ENCODE measurements at regions not wholly inside any gene's neighbourhood (a gene's known extent, or its start where the extent isn't known, plus 50 kb on each side); places are given as distances from the start of the nearest gene placed in this dataset.

DNA sequence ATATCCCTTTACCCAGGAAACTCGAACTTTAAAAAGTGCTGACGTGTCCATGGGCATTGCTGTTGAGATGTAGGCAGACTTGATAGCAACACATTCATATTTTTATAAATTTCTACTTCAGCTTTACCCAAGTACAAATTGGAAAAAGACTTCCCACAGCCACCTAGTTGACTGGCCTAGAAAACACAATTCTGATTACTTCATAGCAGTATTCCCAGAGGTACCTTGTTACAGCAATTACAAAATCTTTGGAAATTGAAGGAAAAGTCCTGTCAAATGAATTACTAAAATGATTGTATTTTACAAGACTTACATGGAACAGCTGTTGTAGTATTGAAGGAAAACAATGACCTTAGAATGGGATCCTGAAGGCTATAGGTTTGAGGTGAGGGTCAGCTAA lies 130.7 kb upstream of the NREP start:
- no peak for TF ChIP-seq MYC (IDR thresholded peaks at IDR 0.05; ENCODE audit: low read depth, low read length)
- TF ChIP-seq EZH2 (IDR thresholded peaks at IDR 0.05; ENCODE audit: borderline replicate concordance, low read depth, low read length, severe bottlenecking): no peak
- TF ChIP-seq JUN (IDR thresholded peaks at IDR 0.05; ENCODE audit: borderline replicate concordance, insufficient read depth, insufficient read length, low read depth): no peak
- TF ChIP-seq, protein P1, sequence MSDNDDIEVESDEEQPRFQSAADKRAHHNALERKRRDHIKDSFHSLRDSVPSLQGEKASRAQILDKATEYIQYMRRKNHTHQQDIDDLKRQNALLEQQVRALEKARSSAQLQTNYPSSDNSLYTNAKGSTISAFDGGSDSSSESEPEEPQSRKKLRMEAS (IDR thresholded peaks at IDR 0.05; ENCODE audit: insufficient read depth, insufficient read length): no peak
- no peak for TF ChIP-seq GATA2 (IDR thresholded peaks at IDR 0.05; ENCODE audit: insufficient read depth, insufficient read length, low read depth, low read length)
- no peak for TF ChIP-seq FOS (IDR thresholded peaks at IDR 0.05; ENCODE audit: borderline replicate concordance, insufficient read depth, low read length)
- Histone ChIP-seq H3K27me3 (ENCODE audit: control insufficient read depth in 2 of 2, insufficient read depth in 2 of 2, low read length in 2 of 2) (no peaks in the 10 kb centered on the region), H3K4me1 (ENCODE audit: control insufficient read depth, extremely low read depth, insufficient read depth, low read length) (no peaks in the 10 kb centered on the region), H3K4me3 (replicated peaks in 1 of 3; ENCODE audit: insufficient read depth in 1 of 3, low read depth in 1 of 3, low read length in 3 of 3) (no peak overlapping the region), H3K4me2 (ENCODE audit: insufficient read depth, low read length) (no peak overlapping the region), H3K27ac (ENCODE audit: insufficient read depth, low read depth, low read length) (no peak overlapping the region), H3K9me3 (replicated peaks; ENCODE audit: control insufficient read depth, insufficient read depth, low read length) (no peaks in the 10 kb centered on the region), H3K36me3 (ENCODE audit: control insufficient read depth in 2 of 2, extremely low read depth in 1 of 2, insufficient read depth in 2 of 2, low read length in 2 of 2) (no peaks in the 10 kb centered on the region), H3K79me2 (ENCODE audit: control insufficient read depth, insufficient read depth, low read length) (no peaks in the 10 kb centered on the region), H4K20me1 (replicated peaks; ENCODE audit: control insufficient read depth, extremely low read depth, insufficient read depth, low read length) (no peaks in the 10 kb centered on the region), H3K9ac (replicated peaks; ENCODE audit: extremely low read depth, insufficient read depth, low read length) (no peak overlapping the region), H2AFZ (ENCODE audit: low read depth, low read length) (no peak overlapping the region), H3K9me1 (replicated peaks; ENCODE audit: control insufficient read depth, extremely low read depth, insufficient read depth, low read length) (no peaks in the 10 kb centered on the region)
- intact Hi-C loops (cut with micrococcal nuclease) (no loop called here), dilution Hi-C loops (cut with MboI; ENCODE audit: extremely low pct_ligation_motif_present, low sequenced_read_pairs) (no loop called here)
- no TSS peak for BruUV-seq (replicated peaks)
- FAIRE-seq (no peak), DNase-seq (ENCODE audit: low read depth, low spot score) (no peak)
- CTCF ChIA-PET: interaction anchor here (0.6 kb wide), 1 partner anchor 356 kb away, joined by 3 read pairs; no protein-coding TSS in a partner anchor
- POLR2A ChIA-PET: no interaction called here

DNA sequence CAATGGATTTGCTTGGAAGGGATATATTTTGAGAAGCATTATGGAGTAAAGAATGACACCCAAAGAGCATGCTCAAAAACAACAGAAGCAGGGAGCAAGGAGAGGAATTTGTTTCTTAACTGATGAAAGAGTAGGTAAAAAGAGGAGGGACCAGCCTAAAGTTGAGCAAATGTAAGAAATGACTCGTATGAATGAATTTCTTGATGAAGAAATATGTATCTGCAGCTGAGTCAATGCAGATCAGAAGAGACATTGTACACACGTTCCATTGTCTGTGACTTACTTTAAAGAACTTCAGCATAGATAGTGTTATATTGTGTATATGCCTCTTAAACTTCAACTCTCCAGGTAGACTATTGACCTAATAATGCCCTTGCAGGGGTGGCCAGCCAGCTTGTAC lies 112.7 kb upstream of the NREP start:
- H3K9ac ChIP-seq (replicated peaks; ENCODE audit: extremely low read depth, insufficient read depth, low read length): no peak overlapping the region
- FAIRE-seq (no peak), DNase-seq (ENCODE audit: low read depth, low spot score) (no peak)
- ChIA-PET CTCF (interaction anchor here (1.4 kb wide), 1 partner anchor 21 kb away, joined by 3 read pairs; no protein-coding TSS in a partner anchor), POLR2A (no interaction called here)
- TF ChIP-seq, protein P1 (IDR thresholded peaks at IDR 0.05; ENCODE audit: insufficient read depth, insufficient read length): no peak
- TF ChIP-seq JUN (IDR thresholded peaks at IDR 0.05; ENCODE audit: borderline replicate concordance, insufficient read depth, insufficient read length, low read depth) (no peak), POLR2AphosphoS5 (IDR thresholded peaks at IDR 0.05; ENCODE audit: insufficient read depth, low read depth, low read length) (no peak)
- no peaks in the 10 kb centered on the region for H3K36me3 ChIP-seq (ENCODE audit: control insufficient read depth in 2 of 2, extremely low read depth in 1 of 2, insufficient read depth in 2 of 2, low read length in 2 of 2)
- dilution Hi-C loops (cut with MboI; ENCODE audit: extremely low pct_ligation_motif_present, low sequenced_read_pairs) (no loop called here), intact Hi-C loops (cut with micrococcal nuclease) (no loop called here)
- H3K27ac ChIP-seq (ENCODE audit: insufficient read depth, low read depth, low read length): no peak overlapping the region
- no peaks in the 10 kb centered on the region for H3K9me1 ChIP-seq (replicated peaks; ENCODE audit: control insufficient read depth, extremely low read depth, insufficient read depth, low read length)
- H3K79me2 ChIP-seq (ENCODE audit: control insufficient read depth, insufficient read depth, low read length): no peaks in the 10 kb centered on the region
- no TSS peak for BruUV-seq (replicated peaks)
- H3K4me3 ChIP-seq (replicated peaks in 1 of 3; ENCODE audit: insufficient read depth in 1 of 3, low read depth in 1 of 3, low read length in 3 of 3): no peak overlapping the region
- no peak overlapping the region for H2AFZ ChIP-seq (ENCODE audit: low read depth, low read length)
- no peaks in the 10 kb centered on the region for H3K9me3 ChIP-seq (replicated peaks; ENCODE audit: control insufficient read depth, insufficient read depth, low read length)
- no peak overlapping the region for H3K4me2 ChIP-seq (ENCODE audit: insufficient read depth, low read length)
- H3K4me1 ChIP-seq (ENCODE audit: control insufficient read depth, extremely low read depth, insufficient read depth, low read length): no peaks in the 10 kb centered on the region
- no peaks in the 10 kb centered on the region for H3K27me3 ChIP-seq (ENCODE audit: control insufficient read depth in 2 of 2, insufficient read depth in 2 of 2, low read length in 2 of 2)
- H4K20me1 ChIP-seq (replicated peaks; ENCODE audit: control insufficient read depth, extremely low read depth, insufficient read depth, low read length): no peaks in the 10 kb centered on the region
